ENCODE measurements at regions not wholly inside any gene's neighbourhood (a gene's known extent, or its start where the extent isn't known, plus 50 kb on each side); places are given as distances from the start of the nearest gene placed in this dataset.
"Not testable (repeated sequence)": the region's sequence is repeated elsewhere in the genome, so short reads cannot be mapped to it uniquely, and the experiment has no call there.

DNA sequence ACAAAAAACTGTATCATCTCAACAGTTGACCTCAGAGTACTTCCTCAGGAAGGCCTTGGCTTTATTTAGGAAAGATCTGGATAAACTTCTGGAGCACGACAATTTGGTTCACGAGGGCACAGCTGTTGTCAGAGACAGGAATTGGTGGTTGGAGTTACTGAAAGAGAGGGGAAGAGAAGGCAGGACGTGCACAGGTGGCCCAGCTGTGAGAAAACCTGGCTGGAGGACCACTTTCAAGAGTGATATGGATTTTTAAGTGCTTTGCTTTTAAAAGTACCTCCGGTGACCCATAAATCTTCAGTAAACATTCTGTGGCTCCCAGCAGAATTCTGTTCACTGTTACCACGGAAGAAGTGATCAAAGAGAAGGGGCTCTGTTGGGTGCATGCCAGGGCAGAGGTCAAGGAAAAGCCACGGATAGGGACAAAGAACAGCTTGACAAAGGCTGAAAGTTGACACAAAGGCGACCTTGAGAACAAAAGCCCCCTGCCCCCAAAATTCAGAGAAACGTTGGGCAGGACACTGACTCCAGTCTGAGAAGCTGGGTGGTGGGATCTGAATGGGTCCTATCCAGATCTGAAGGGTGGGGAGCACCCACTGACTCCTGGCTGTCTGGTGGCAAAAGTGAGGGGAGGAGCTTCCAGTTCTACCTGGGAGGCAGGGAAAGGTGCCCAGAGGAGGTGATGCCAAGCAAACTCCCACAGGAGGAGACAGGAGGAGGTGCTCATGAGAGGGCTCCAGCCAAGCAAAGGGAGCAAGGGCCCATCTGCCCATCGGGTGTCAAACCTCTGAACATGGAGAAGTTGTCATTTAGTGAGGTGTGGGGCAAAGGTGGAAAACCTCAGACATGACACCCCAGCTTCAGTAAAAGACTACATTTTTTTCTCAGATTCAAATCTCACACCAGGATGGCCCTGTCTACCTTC, 89.4 kb upstream of the UXS1 start:
- TF ChIP-seq, protein P1, sequence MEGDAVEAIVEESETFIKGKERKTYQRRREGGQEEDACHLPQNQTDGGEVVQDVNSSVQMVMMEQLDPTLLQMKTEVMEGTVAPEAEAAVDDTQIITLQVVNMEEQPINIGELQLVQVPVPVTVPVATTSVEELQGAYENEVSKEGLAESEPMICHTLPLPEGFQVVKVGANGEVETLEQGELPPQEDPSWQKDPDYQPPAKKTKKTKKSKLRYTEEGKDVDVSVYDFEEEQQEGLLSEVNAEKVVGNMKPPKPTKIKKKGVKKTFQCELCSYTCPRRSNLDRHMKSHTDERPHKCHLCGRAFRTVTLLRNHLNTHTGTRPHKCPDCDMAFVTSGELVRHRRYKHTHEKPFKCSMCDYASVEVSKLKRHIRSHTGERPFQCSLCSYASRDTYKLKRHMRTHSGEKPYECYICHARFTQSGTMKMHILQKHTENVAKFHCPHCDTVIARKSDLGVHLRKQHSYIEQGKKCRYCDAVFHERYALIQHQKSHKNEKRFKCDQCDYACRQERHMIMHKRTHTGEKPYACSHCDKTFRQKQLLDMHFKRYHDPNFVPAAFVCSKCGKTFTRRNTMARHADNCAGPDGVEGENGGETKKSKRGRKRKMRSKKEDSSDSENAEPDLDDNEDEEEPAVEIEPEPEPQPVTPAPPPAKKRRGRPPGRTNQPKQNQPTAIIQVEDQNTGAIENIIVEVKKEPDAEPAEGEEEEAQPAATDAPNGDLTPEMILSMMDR (IDR thresholded peaks at IDR 0.05), result not testable (repeated sequence)
- not testable (repeated sequence) for TF ChIP-seq POLR2AphosphoS5 (IDR thresholded peaks at IDR 0.05)

All from prostate gland (tissue), 2 donors.